Endothelial cell (in vitro differentiated cells): ENCODE measurements at regions not wholly inside any gene's neighbourhood (a gene's known extent, or its start where the extent isn't known, plus 50 kb on each side); places are given as distances from the start of the nearest gene placed in this dataset.

Experiments
- DNase-seq: peaks from one replicate; pipeline ENCODE4 v3.0.0; 2021; ENCODE audit warnings: low spot score
- H3K27ac Mint-ChIP-seq: one replicate; pipeline ENCODE4 v1.8.0; 2021; ENCODE audit warnings: mixed read lengths, inconsistent platforms; ENCODE audit not compliant: unreplicated experiment
- H3K27me3 Mint-ChIP-seq: one replicate; pipeline ENCODE4 v1.8.0; 2021; ENCODE audit warnings: mild to moderate bottlenecking, moderate library complexity, mixed read lengths, inconsistent platforms; ENCODE audit not compliant: unreplicated experiment
- H3K36me3 Mint-ChIP-seq: one replicate; pipeline ENCODE4 v1.8.0; 2021; ENCODE audit warnings: mild to moderate bottlenecking, low read depth, mixed read lengths, inconsistent platforms; ENCODE audit not compliant: unreplicated experiment
- H3K4me1 Mint-ChIP-seq: one replicate; pipeline ENCODE4 v1.8.0; 2021; ENCODE audit warnings: mild to moderate bottlenecking, mixed read lengths, inconsistent platforms; ENCODE audit not compliant: unreplicated experiment
- H3K4me3 Mint-ChIP-seq: one replicate; pipeline ENCODE4 v1.8.0; 2021; ENCODE audit warnings: mild to moderate bottlenecking, mixed read lengths, inconsistent platforms; ENCODE audit not compliant: unreplicated experiment
- H3K9me3 Mint-ChIP-seq: one replicate; pipeline ENCODE4 v1.8.0; 2021; ENCODE audit warnings: mixed read lengths, inconsistent platforms; ENCODE audit not compliant: unreplicated experiment
- CTCF ChIP-seq: fragments of 200-600 bp; sonication (generic); IDR thresholded peaks from one replicate; pipeline ENCODE4 v1.5.0; 2021; ENCODE audit warnings: antibody characterized with exemption; ENCODE audit not compliant: unreplicated experiment

- DNase-seq, result no peak
- peaks cover 3% of the 10 kb centered on the region for H3K27me3 Mint-ChIP-seq
- H3K27ac Mint-ChIP-seq, result no peak overlapping the region
- no peaks in the 10 kb centered on the region for H3K36me3 Mint-ChIP-seq
- no peak overlapping the region for H3K4me3 Mint-ChIP-seq
- peaks cover 7% of the 10 kb centered on the region for H3K4me1 Mint-ChIP-seq
- no peak for TF ChIP-seq CTCF
- no peaks in the 10 kb centered on the region for H3K9me3 Mint-ChIP-seq
Measured at GRCh38 chr6:132244744-132245143, 156.5 kb downstream of the MOXD1 start.

GRCh38 chr6:132236744-132237143 lies 164.5 kb downstream of the MOXD1 start:
- Mint-ChIP-seq H3K27ac (no peak overlapping the region), H3K27me3 (no peaks in the 10 kb centered on the region), H3K9me3 (no peaks in the 10 kb centered on the region), H3K4me3 (no peak overlapping the region), H3K36me3 (no peaks in the 10 kb centered on the region), H3K4me1 (no peaks in the 10 kb centered on the region)
- no peak for DNase-seq
- no peak for TF ChIP-seq CTCF

- no peak for DNase-seq
- H3K27ac Mint-ChIP-seq, result no peak overlapping the region
- H3K36me3 Mint-ChIP-seq, result no peaks in the 10 kb centered on the region
- TF ChIP-seq CTCF, result no peak
- no peak overlapping the region for H3K4me3 Mint-ChIP-seq
- H3K4me1 Mint-ChIP-seq, result no peaks in the 10 kb centered on the region
- H3K27me3 Mint-ChIP-seq, result no peaks in the 10 kb centered on the region
- H3K9me3 Mint-ChIP-seq, result no peaks in the 10 kb centered on the region
Measured at GRCh38 chr6:132236281-132236680, 165.0 kb downstream of the MOXD1 start.

- Mint-ChIP-seq H3K9me3 (no peaks in the 10 kb centered on the region), H3K4me1 (no peaks in the 10 kb centered on the region), H3K27ac (no peak overlapping the region), H3K4me3 (no peak overlapping the region), H3K27me3 (no peaks in the 10 kb centered on the region), H3K36me3 (no peaks in the 10 kb centered on the region)
- TF ChIP-seq CTCF, result no peak
- DNase-seq, result no peak
Measured at GRCh38 chr6:132235596-132236280, 165.5 kb downstream of the MOXD1 start.

- TF ChIP-seq CTCF, result no peak
- H3K9me3 Mint-ChIP-seq, result no peaks in the 10 kb centered on the region
- no peak for DNase-seq
- no peak overlapping the region for H3K4me3 Mint-ChIP-seq
- no peak overlapping the region for H3K27ac Mint-ChIP-seq
- H3K36me3 Mint-ChIP-seq, result no peaks in the 10 kb centered on the region
- H3K4me1 Mint-ChIP-seq, result no peaks in the 10 kb centered on the region
- no peaks in the 10 kb centered on the region for H3K27me3 Mint-ChIP-seq
Measured at GRCh38 chr6:132234356-132234755, 166.9 kb downstream of the MOXD1 start.
